Activated CD8-positive, alpha-beta memory T cell treated with anti-CD3 and anti-CD28 coated beads for 48 hours (primary cell): ENCODE measurements at regions not wholly inside any gene's neighbourhood (a gene's known extent, or its start where the extent isn't known, plus 50 kb on each side); places are given as distances from the start of the nearest gene placed in this dataset.

Source experiments
- DNase-seq, 3 experiments: peaks; one replicate each; pipeline ENCODE4 v3.0.0-alpha.2; 2020; ENCODE audit warnings: low read depth in 2 of 3, low spot score in 2 of 3

- DNase-seq = no peak
Observed at GRCh38 chr12:92438641-92439419, 264.0 kb upstream of the PLEKHG7 start.

GRCh38 chr12:92437452-92437851, 265.3 kb upstream of the PLEKHG7 start:
- DNase-seq = no peak

GRCh38 chr12:92436856-92437255, 265.9 kb upstream of the PLEKHG7 start:
- DNase-seq = no peak

- no peak for DNase-seq
Observed at GRCh38 chr12:92434607-92435025, 268.2 kb upstream of the PLEKHG7 start.

- no peak for DNase-seq
Observed at GRCh38 chr12:92432724-92433441, 269.9 kb upstream of the PLEKHG7 start.

GRCh38 chr12:92431146-92431545, 271.6 kb upstream of the PLEKHG7 start:
- DNase-seq = no peak

GRCh38 chr12:92426332-92426731, 276.5 kb upstream of the PLEKHG7 start:
- DNase-seq = no peak

GRCh38 chr12:92425165-92425564, 277.6 kb upstream of the PLEKHG7 start:
- no peak for DNase-seq

- DNase-seq = no peak
Observed at GRCh38 chr12:92424338-92424737, 278.5 kb upstream of the PLEKHG7 start.

- no peak for DNase-seq
Observed at GRCh38 chr12:92421701-92422100, 276.1 kb upstream of the BTG1 start.

GRCh38 chr12:92421042-92421441, 275.4 kb upstream of the BTG1 start:
- no peak for DNase-seq

- no peak for DNase-seq
Observed at GRCh38 chr12:92419201-92419600, 273.6 kb upstream of the BTG1 start.

- no peak for DNase-seq
Observed at GRCh38 chr12:92418381-92418780, 272.7 kb upstream of the BTG1 start.

- DNase-seq = no peak
Observed at GRCh38 chr12:92417373-92417772, 271.7 kb upstream of the BTG1 start.

- DNase-seq = no peak
Observed at GRCh38 chr12:92416385-92416812, 270.8 kb upstream of the BTG1 start.

GRCh38 chr12:92414170-92415070, 268.8 kb upstream of the BTG1 start:
- DNase-seq = no peak

- no peak for DNase-seq
Observed at GRCh38 chr12:92413286-92413685, 267.6 kb upstream of the BTG1 start.

GRCh38 chr12:92412856-92413255, 267.2 kb upstream of the BTG1 start:
- DNase-seq = no peak

GRCh38 chr12:92411687-92412086, 266.0 kb upstream of the BTG1 start:
- no peak for DNase-seq

- no peak for DNase-seq
Observed at GRCh38 chr12:92408072-92408900, 262.6 kb upstream of the BTG1 start.
